OCI-LY7 (cell line): ENCODE measurements at regions not wholly inside any gene's neighbourhood (a gene's known extent, or its start where the extent isn't known, plus 50 kb on each side); places are given as distances from the start of the nearest gene placed in this dataset.

Experiments used
- BruUV-seq: library from RNA; stranded (reverse); fragments of 400-500 nt; replicated peaks from 2 replicates; lab custom pipeline; 2021; lab: Mats Ljungman, UMichigan
- CTCF ChIA-PET: fragments of 300-600 bp; sonication (Branson Sonifier 250); formaldehyde crosslinking; loops from one replicate; lab custom pipeline; 2022; ENCODE audit warnings: antibody characterized with exemption; ENCODE audit not compliant: unreplicated experiment; lab: Charles Lee
- POLR2A ChIA-PET: fragments of 300-600 bp; sonication (Branson Sonifier 250); formaldehyde crosslinking; loops from one replicate; lab custom pipeline; 2022; ENCODE audit warnings: antibody characterized with exemption; lab: Charles Lee
- DNase-seq: peaks from one replicate; pipeline ENCODE4 v3.0.0-alpha.2; 2015; ENCODE audit warnings: low spot score
- H2AFZ ChIP-seq: fragments of 200-600 bp; sonication (generic), shearing (Covaris generic); 2 replicates; pipeline ENCODE4 v1.6.1; 2014; ENCODE audit warnings: mild to moderate bottlenecking, antibody characterized with exemption, low read length, moderate library complexity
- H3K27ac ChIP-seq: fragments of 200-600 bp; sonication (generic); 2 replicates; pipeline ENCODE4 v1.5.1; 2014; ENCODE audit warnings: mixed run types, low read depth, mild to moderate bottlenecking, moderate library complexity, low read length, inconsistent platforms; ENCODE audit not compliant: poor library complexity, severe bottlenecking
- H3K36me3 ChIP-seq: fragments of 200-600 bp; sonication (generic); 2 replicates; pipeline ENCODE4 v1.6.1; 2014; ENCODE audit warnings: mild to moderate bottlenecking, antibody characterized with exemption, low read length, moderate library complexity, mixed read lengths; ENCODE audit not compliant: insufficient read depth
- H3K4me1 ChIP-seq: fragments of 200-600 bp; sonication (generic); 2 replicates; pipeline ENCODE4 v1.5.1; 2014; ENCODE audit warnings: mild to moderate bottlenecking, low read length; ENCODE audit not compliant: insufficient read depth, poor library complexity, severe bottlenecking
- H3K4me2 ChIP-seq: fragments of 200-600 bp; sonication (generic); 2 replicates; pipeline ENCODE4 v1.6.1; 2014; ENCODE audit warnings: mild to moderate bottlenecking, low read length
- H3K4me3 ChIP-seq: fragments of 200-600 bp; sonication (generic); 2 replicates; pipeline ENCODE4 v1.5.1; 2014; ENCODE audit warnings: mild to moderate bottlenecking, low read depth, low read length; ENCODE audit not compliant: poor library complexity, severe bottlenecking
- H3K79me2 ChIP-seq: fragments of 200-600 bp; sonication (generic); 2 replicates; pipeline ENCODE4 v1.6.1; 2016; ENCODE audit warnings: low read depth, mild to moderate bottlenecking, low read length, moderate library complexity, mixed read lengths; ENCODE audit not compliant: insufficient read depth
- H3K9me2 ChIP-seq: fragments of 200-600 bp; sonication (generic); 2 replicates; pipeline ENCODE4 v1.6.1; 2016; ENCODE audit warnings: mild to moderate bottlenecking, low read length, mixed read lengths; ENCODE audit not compliant: insufficient read depth
- H3K9me3 ChIP-seq: fragments of 200-600 bp; sonication (generic); 2 replicates; pipeline ENCODE4 v1.6.1; 2014; ENCODE audit warnings: mild to moderate bottlenecking, mixed run types, low read length, mixed read lengths
- H4K20me1 ChIP-seq: fragments of 200-600 bp; sonication (generic); 2 replicates; pipeline ENCODE4 v1.6.1; 2014; ENCODE audit warnings: mild to moderate bottlenecking, antibody characterized with exemption, low read length, moderate library complexity, mixed read lengths; ENCODE audit not compliant: insufficient read depth
- EZH2phosphoT487 ChIP-seq: fragments of 200-600 bp; sonication (generic); IDR thresholded peaks from 2 replicates; pipeline ENCODE4 v1.6.1; 2018; ENCODE audit warnings: low read depth, borderline replicate concordance, mild to moderate bottlenecking, mixed run types, antibody characterized with exemption, low read length, moderate library complexity, mixed read lengths
- intact Hi-C: fragments of 100-400 bp; cut with micrococcal nuclease; formaldehyde crosslinking; loops from one replicate; pipeline ENCODE4 v1.10.0; 2022; ENCODE audit not compliant: unreplicated experiment
- TF ChIP-seq, protein P1 (sequence below): fragments of 200-600 bp; sonication (generic); conservative IDR thresholded peaks from 2 replicates; pipeline ENCODE4 v1.5.1; 2014; ENCODE audit warnings: mild to moderate bottlenecking, antibody characterized with exemption, low read length, moderate library complexity, mixed read lengths

DNA sequence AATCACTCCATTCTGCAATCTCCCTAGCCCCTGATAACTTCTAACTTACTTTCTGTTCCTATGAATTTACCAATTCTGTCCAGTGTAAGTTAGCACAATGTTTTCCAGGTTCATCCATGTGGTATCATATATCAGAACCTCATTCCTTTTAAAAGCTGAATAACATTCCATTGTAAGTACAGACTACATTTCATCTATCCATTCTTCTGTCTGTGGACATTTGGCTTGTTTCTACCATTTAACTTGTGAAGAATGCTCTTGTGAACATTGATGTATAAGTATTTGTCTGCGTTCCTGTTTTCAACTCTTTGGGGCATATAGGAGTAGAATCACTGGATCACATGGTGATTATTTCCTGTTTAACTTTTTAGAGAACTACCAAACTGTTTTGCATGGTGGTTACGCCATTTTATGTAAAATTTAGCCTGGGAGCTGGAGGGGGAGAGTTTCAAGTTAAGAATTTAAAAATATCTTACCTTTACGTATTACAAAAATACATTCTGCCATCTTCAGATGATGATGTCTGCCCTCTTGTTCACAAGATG lies 156.5 kb downstream of the BTBD3 start:
- no peak overlapping the region for H3K27ac ChIP-seq
- no peaks in the 10 kb centered on the region for H3K9me2 ChIP-seq
- BruUV-seq: no TSS peak
- H2AFZ ChIP-seq: no peak overlapping the region
- no peaks in the 10 kb centered on the region for H3K79me2 ChIP-seq
- POLR2A ChIA-PET: no interaction called here
- no peak overlapping the region for H3K4me3 ChIP-seq
- no peak overlapping the region for H3K4me2 ChIP-seq
- no peaks in the 10 kb centered on the region for H3K4me1 ChIP-seq
- DNase-seq: no peak
- TF ChIP-seq, protein P1, sequence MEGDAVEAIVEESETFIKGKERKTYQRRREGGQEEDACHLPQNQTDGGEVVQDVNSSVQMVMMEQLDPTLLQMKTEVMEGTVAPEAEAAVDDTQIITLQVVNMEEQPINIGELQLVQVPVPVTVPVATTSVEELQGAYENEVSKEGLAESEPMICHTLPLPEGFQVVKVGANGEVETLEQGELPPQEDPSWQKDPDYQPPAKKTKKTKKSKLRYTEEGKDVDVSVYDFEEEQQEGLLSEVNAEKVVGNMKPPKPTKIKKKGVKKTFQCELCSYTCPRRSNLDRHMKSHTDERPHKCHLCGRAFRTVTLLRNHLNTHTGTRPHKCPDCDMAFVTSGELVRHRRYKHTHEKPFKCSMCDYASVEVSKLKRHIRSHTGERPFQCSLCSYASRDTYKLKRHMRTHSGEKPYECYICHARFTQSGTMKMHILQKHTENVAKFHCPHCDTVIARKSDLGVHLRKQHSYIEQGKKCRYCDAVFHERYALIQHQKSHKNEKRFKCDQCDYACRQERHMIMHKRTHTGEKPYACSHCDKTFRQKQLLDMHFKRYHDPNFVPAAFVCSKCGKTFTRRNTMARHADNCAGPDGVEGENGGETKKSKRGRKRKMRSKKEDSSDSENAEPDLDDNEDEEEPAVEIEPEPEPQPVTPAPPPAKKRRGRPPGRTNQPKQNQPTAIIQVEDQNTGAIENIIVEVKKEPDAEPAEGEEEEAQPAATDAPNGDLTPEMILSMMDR: no peak
- intact Hi-C loops: no loop called here
- H4K20me1 ChIP-seq: no peaks in the 10 kb centered on the region
- H3K9me3 ChIP-seq: no peaks in the 10 kb centered on the region
- CTCF ChIA-PET: no interaction called here
- H3K36me3 ChIP-seq: no peaks in the 10 kb centered on the region

DNA sequence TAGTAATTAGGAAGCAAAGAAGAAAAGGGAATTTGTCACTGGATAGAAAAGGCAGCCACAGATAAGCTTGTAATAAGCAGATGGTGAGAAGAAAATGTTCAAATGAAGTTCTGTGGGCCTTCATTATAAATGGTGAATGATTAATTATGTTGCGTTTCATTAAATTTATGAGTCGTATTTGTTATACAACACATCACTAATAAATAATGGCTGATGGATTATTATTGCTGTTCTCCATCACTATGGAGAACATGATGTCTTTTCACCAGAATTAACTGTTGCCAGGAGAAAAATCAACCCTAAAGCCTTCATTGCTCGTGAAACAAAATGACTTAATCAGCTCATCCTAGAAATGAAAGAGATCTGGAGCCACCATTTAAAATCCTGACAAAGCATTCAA lies 158.5 kb downstream of the BTBD3 start:
- no peak overlapping the region for H3K27ac ChIP-seq
- intact Hi-C loops: no loop called here
- no peaks in the 10 kb centered on the region for H3K36me3 ChIP-seq
- no peaks in the 10 kb centered on the region for H4K20me1 ChIP-seq
- H3K9me3 ChIP-seq: no peaks in the 10 kb centered on the region
- H3K4me1 ChIP-seq: no peaks in the 10 kb centered on the region
- ChIA-PET POLR2A (no interaction called here), CTCF (no interaction called here)
- H2AFZ ChIP-seq: no peak overlapping the region
- TF ChIP-seq, protein P1: no peak
- TF ChIP-seq EZH2phosphoT487: no peak
- H3K4me2 ChIP-seq: no peak overlapping the region
- no peaks in the 10 kb centered on the region for H3K79me2 ChIP-seq
- no peaks in the 10 kb centered on the region for H3K9me2 ChIP-seq
- no TSS peak for BruUV-seq
- H3K4me3 ChIP-seq: no peak overlapping the region
- no peak for DNase-seq

DNA sequence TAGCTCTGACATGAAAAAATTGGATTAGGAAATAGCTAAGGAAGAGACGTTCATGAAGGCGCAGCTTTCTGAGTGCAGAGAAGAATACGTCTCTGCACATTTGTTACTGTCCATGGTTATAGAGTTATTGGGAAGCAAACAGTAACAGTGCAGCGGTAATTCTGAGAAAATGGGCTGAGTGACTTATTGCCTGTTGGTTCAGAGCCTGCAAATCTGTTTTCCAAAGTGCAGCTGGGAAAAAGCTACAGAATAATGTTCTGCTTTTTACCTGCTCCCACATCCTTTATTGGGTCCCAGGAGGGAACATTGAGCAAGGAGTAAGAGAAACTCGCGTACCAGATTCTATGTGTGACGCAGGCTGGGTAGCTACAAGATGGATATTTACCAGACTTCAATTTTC lies 160.2 kb downstream of the BTBD3 start:
- BruUV-seq: no TSS peak
- H3K4me2 ChIP-seq: no peak overlapping the region
- no peak for DNase-seq
- no peak for TF ChIP-seq EZH2phosphoT487
- TF ChIP-seq, protein P1: no peak
- ChIA-PET CTCF (no interaction called here), POLR2A (interaction anchor here (0.6 kb wide), 1 partner anchor 335 kb away, joined by 6 read pairs; no protein-coding TSS in a partner anchor)
- no peak overlapping the region for H3K27ac ChIP-seq
- H3K79me2 ChIP-seq: no peaks in the 10 kb centered on the region
- H4K20me1 ChIP-seq: no peaks in the 10 kb centered on the region
- no peaks in the 10 kb centered on the region for H3K9me2 ChIP-seq
- H3K9me3 ChIP-seq: no peaks in the 10 kb centered on the region
- no peak overlapping the region for H3K4me3 ChIP-seq
- intact Hi-C loops: no loop called here
- no peaks in the 10 kb centered on the region for H3K36me3 ChIP-seq
- H2AFZ ChIP-seq: no peak overlapping the region
- H3K4me1 ChIP-seq: no peaks in the 10 kb centered on the region
